HepG2 (cell line): ENCODE measurements at regions not wholly inside any gene's neighbourhood (a gene's known extent, or its start where the extent isn't known, plus 50 kb on each side); places are given as distances from the start of the nearest gene placed in this dataset.

Experiments used
- CHD4 ChIP-seq: fragments of 200-600 bp; sonication (generic); IDR thresholded peaks from 2 replicates; pipeline ENCODE4 v1.7.0; 2017; ENCODE audit warnings: mild to moderate bottlenecking, low read length, borderline replicate concordance
- CTCF ChIP-seq: sonication (generic); formaldehyde crosslinking; IDR thresholded peaks from 2 replicates; pipeline ENCODE4 v1.5.0; 2020; ENCODE audit warnings: mild to moderate bottlenecking, missing genetic modification reagents, moderate library complexity
- EZH2 ChIP-seq: conservative IDR thresholded peaks from 2 replicates; pipeline ENCODE4 v1.6.1; 2012; ENCODE audit warnings: mild to moderate bottlenecking, low read depth, low read length, moderate library complexity
- POLR2A ChIP-seq, 2 experiments: IDR thresholded peaks; 2 replicates each; pipeline ENCODE4 v1.6.1; 2011; ENCODE audit warnings: low read depth in 2 of 2, low read length in 2 of 2, mild to moderate bottlenecking in 1 of 2, moderate library complexity in 1 of 2; ENCODE audit not compliant: insufficient read depth in 1 of 2
- RAD21 ChIP-seq: fragments of 450-650 bp; formaldehyde crosslinking; IDR thresholded peaks from 2 replicates; pipeline ENCODE4 v1.5.0; 2020; ENCODE audit warnings: mild to moderate bottlenecking
- ZBTB4 ChIP-seq: sonication (generic); formaldehyde crosslinking; IDR thresholded peaks from 2 replicates; pipeline ENCODE4 v1.4.0; 2020; ENCODE audit warnings: missing genetic modification reagents, mild to moderate bottlenecking, borderline replicate concordance
- ZMAT3 ChIP-seq: sonication (generic); formaldehyde crosslinking; conservative IDR thresholded peaks from 2 replicates; pipeline ENCODE4 v1.7.0; 2021; ENCODE audit warnings: missing genetic modification reagents
- ZNF543 ChIP-seq: sonication (generic); formaldehyde crosslinking; IDR thresholded peaks from 2 replicates; pipeline ENCODE4 v1.4.0; 2020; ENCODE audit warnings: mild to moderate bottlenecking, missing genetic modification reagents

DNA sequence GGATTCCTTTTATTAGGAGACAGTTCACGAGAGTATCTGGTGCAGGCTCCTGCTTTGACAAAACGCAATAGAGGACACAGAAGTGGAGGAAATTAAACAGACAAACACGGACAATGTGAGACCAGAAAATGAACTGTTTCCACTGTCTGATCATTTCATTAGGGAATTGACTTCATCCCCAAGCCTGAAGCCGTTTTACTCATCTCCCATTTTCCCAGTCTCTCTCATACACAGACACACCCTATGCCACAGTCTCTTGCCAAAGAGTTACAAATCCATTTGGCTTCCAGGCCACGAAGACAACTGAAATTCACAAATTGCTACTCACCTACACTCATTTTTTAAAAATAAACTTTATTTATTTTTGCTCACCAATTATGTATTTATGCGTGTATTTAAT is 1087.8 kb upstream of the TMEM132C start:
- TF ChIP-seq RAD21 (CRISPR knock-in tag) (no peak), ZMAT3 (CRISPR knock-in tag) (no peak), CHD4 (no peak), POLR2A (IDR thresholded peaks at IDR 0.05; ENCODE audit: insufficient read depth in 1 of 2, low read depth in 2 of 2, low read length in 2 of 2) (no peak), ZNF543 (no peak), ZBTB4 (no peak), CTCF (CRISPR knock-in tag) (no peak), EZH2 (no peak)
